ENCODE measurements at regions not wholly inside any gene's neighbourhood (a gene's known extent, or its start where the extent isn't known, plus 50 kb on each side); places are given as distances from the start of the nearest gene placed in this dataset.

- Mint-ChIP-seq H3K4me1 (ENCODE audit: low read depth in 2 of 2) (no peaks in the 10 kb centered on the region), H3K27ac (no peak overlapping the region), H3K4me3 (no peak overlapping the region), H3K36me3 (ENCODE audit: insufficient read depth) (no peaks in the 10 kb centered on the region), H3K9me3 (no peaks in the 10 kb centered on the region), H3K27me3 (peaks cover 33 to 35% of the 10 kb centered on the region in 2 donors)
- no peak for ATAC-seq (replicated peaks)
- no peak for DNase-seq
Measured at GRCh38 chr9:99282406-99282805, 60.3 kb downstream of the SEC61B start.

GRCh38 chr9:99285965-99286364 is 63.9 kb downstream of the SEC61B start:
- no peak for DNase-seq
- Mint-ChIP-seq H3K36me3 (ENCODE audit: insufficient read depth) (no peaks in the 10 kb centered on the region), H3K27ac (no peak overlapping the region), H3K9me3 (no peaks in the 10 kb centered on the region), H3K4me3 (no peak overlapping the region), H3K27me3 (peaks cover 41 to 60% of the 10 kb centered on the region in 2 donors), H3K4me1 (ENCODE audit: low read depth in 2 of 2) (no peaks in the 10 kb centered on the region)
- no peak for ATAC-seq (replicated peaks)

GRCh38 chr9:99286536-99286935 is 64.5 kb downstream of the SEC61B start:
- ATAC-seq (replicated peaks), result no peak
- Mint-ChIP-seq H3K4me3 (no peak overlapping the region), H3K36me3 (ENCODE audit: insufficient read depth) (no peaks in the 10 kb centered on the region), H3K27ac (no peak overlapping the region), H3K4me1 (ENCODE audit: low read depth in 2 of 2) (no peaks in the 10 kb centered on the region), H3K27me3 (peaks cover 41 to 60% of the 10 kb centered on the region in 2 donors), H3K9me3 (no peaks in the 10 kb centered on the region)
- no peak for DNase-seq

DNA sequence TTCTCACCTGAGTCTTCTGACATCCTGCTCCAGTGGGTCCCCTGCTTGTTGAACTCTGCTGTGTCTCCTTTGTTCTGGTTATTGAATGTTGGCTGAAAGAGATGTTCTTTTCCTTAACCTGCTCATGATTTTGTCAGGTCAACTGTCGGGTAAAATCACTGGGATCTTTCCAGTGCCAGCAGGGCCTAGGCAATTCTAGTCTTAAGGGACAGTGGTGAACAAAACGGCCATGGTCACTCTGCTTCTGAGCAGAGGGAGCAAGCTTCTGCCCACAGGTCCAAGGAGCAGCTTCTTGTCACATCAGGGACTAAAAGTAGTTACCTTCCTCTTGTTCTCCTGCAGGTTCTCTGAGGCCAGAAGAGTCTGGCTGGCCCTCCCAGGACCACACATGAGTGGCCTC is 65.6 kb downstream of the SEC61B start:
- Mint-ChIP-seq H3K27me3 (peaks cover 39 to 62% of the 10 kb centered on the region in 2 donors), H3K36me3 (ENCODE audit: insufficient read depth) (no peaks in the 10 kb centered on the region), H3K27ac (no peak overlapping the region), H3K4me3 (no peak overlapping the region), H3K9me3 (no peaks in the 10 kb centered on the region), H3K4me1 (ENCODE audit: low read depth in 2 of 2) (no peaks in the 10 kb centered on the region)
- ATAC-seq (replicated peaks) (no peak), DNase-seq (no peak)

DNA sequence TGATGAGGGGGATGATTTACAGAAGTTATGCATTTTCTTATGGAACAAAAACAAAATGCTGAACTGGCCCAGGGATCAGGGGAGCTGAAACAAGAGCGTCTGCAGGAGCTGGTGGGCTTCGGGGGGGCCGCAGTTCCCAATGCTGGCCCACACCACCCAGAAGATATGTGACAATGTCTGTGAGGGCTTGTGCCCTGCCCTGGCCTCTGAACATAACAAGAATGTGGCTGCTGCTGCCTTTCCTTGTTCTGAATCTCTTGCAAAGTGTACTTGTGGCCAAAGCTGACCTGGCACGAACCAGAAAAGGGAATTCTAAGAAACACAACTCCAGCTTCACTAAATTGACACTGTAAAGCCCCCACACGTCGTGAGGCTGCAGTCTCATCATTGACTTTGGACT is 66.7 kb downstream of the SEC61B start:
- Mint-ChIP-seq H3K27me3 (peaks cover 39 to 59% of the 10 kb centered on the region in 2 donors), H3K4me3 (no peak overlapping the region), H3K4me1 (ENCODE audit: low read depth in 2 of 2) (no peaks in the 10 kb centered on the region), H3K36me3 (ENCODE audit: insufficient read depth) (no peaks in the 10 kb centered on the region), H3K27ac (no peak overlapping the region), H3K9me3 (no peaks in the 10 kb centered on the region)
- ATAC-seq (replicated peaks) (no peak), DNase-seq (no peak)

- DNase-seq, result no peak
- H3K4me1 Mint-ChIP-seq (ENCODE audit: low read depth in 2 of 2), result no peaks in the 10 kb centered on the region
- no peak overlapping the region for H3K4me3 Mint-ChIP-seq
- no peaks in the 10 kb centered on the region for H3K36me3 Mint-ChIP-seq (ENCODE audit: insufficient read depth)
- no peak for ATAC-seq (replicated peaks)
- H3K27me3 Mint-ChIP-seq, result peaks cover 6 to 36% of the 10 kb centered on the region in 2 donors
- no peak overlapping the region for H3K27ac Mint-ChIP-seq
- no peaks in the 10 kb centered on the region for H3K9me3 Mint-ChIP-seq
Measured at GRCh38 chr9:99294850-99295461, 72.9 kb downstream of the SEC61B start.

DNA sequence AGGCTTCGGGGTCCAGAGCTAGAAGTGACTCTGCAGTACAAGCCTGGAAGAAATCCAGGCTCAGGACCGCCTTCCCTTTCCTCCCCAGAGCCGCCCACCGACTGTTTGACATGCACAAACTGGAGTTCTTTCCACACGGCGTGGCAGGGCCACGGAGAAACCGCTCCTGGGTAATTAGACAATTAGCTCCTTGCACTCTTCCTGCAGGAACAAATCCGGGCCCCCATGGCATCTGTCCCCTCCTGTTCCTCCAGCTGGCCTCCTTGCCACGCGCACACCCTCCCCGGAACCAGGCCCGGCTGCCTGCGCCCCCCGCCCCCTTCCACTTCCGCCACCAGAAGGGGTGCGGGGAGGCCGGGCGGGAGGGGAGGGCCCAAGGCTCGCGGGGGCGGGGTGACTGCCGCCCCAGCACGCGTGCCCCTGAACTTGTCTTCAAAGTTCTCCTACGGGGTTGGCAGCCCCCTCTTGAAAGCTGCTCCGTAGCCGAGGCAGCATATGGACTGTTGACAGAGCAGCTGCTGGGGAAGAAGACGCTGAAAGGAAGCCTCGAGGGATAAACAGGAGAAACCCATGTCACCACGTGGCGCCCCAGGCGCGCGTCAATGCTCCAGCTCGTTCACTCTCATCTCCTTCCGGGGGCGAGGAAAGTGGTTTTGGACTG is 74.3 kb downstream of the SEC61B start:
- peak; percentile 35 for ATAC-seq (replicated peaks)
- peak in 1 of 3 experiments; percentile 1 for DNase-seq
- no peak overlapping the region for H3K27ac Mint-ChIP-seq
- peaks cover 6 to 42% of the 10 kb centered on the region in 2 donors for H3K27me3 Mint-ChIP-seq
- H3K9me3 Mint-ChIP-seq, result no peaks in the 10 kb centered on the region
- no peaks in the 10 kb centered on the region for H3K4me1 Mint-ChIP-seq (ENCODE audit: low read depth in 2 of 2)
- H3K36me3 Mint-ChIP-seq (ENCODE audit: insufficient read depth), result no peaks in the 10 kb centered on the region
- H3K4me3 Mint-ChIP-seq, result no peak overlapping the region

- ATAC-seq (replicated peaks), result no peak
- no peak overlapping the region for H3K27ac Mint-ChIP-seq
- H3K4me3 Mint-ChIP-seq, result no peak overlapping the region
- H3K36me3 Mint-ChIP-seq (ENCODE audit: insufficient read depth), result no peaks in the 10 kb centered on the region
- H3K9me3 Mint-ChIP-seq, result no peaks in the 10 kb centered on the region
- DNase-seq, result no peak
- H3K27me3 Mint-ChIP-seq, result peaks cover 19 to 47% of the 10 kb centered on the region in 2 donors
- no peaks in the 10 kb centered on the region for H3K4me1 Mint-ChIP-seq (ENCODE audit: low read depth in 2 of 2)
Measured at GRCh38 chr9:99298614-99299013, 76.5 kb downstream of the SEC61B start.

- Mint-ChIP-seq H3K4me3 (no peak overlapping the region), H3K9me3 (no peaks in the 10 kb centered on the region), H3K27me3 (peaks cover 22 to 52% of the 10 kb centered on the region in 2 donors), H3K27ac (no peak overlapping the region), H3K36me3 (ENCODE audit: insufficient read depth) (no peaks in the 10 kb centered on the region), H3K4me1 (ENCODE audit: low read depth in 2 of 2) (no peaks in the 10 kb centered on the region)
- DNase-seq (no peak), ATAC-seq (replicated peaks) (no peak)
Measured at GRCh38 chr9:99299211-99300102, 77.4 kb downstream of the SEC61B start.

GRCh38 chr9:99300103-99300439 is 78.0 kb downstream of the SEC61B start:
- no peak overlapping the region for H3K4me3 Mint-ChIP-seq
- no peak overlapping the region for H3K27ac Mint-ChIP-seq
- no peaks in the 10 kb centered on the region for H3K9me3 Mint-ChIP-seq
- no peaks in the 10 kb centered on the region for H3K4me1 Mint-ChIP-seq (ENCODE audit: low read depth in 2 of 2)
- no peaks in the 10 kb centered on the region for H3K36me3 Mint-ChIP-seq (ENCODE audit: insufficient read depth)
- ATAC-seq (replicated peaks) (no peak), DNase-seq (no peak)
- H3K27me3 Mint-ChIP-seq, result peaks cover 22 to 53% of the 10 kb centered on the region in 2 donors

DNA sequence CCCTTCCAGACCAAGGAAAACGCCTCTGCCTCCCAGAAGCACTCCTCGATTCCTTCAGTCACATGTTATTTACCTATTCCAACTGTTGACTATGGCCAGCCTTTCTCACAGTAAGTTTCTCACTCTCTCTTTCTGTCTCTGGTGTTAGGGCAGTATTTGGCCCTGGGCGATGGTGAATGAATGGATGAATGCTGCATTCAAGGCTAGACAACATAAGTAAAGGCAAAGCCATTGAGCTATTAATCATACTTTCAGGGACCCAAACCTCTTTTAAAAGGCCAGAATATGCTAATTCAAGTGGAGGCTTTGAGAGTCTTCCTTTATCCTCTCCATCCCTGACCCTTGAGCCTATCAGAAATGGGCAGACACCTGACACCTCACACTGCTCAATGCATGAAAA is 78.5 kb downstream of the SEC61B start:
- Mint-ChIP-seq H3K36me3 (ENCODE audit: insufficient read depth) (no peaks in the 10 kb centered on the region), H3K4me1 (ENCODE audit: low read depth in 2 of 2) (no peaks in the 10 kb centered on the region), H3K9me3 (no peaks in the 10 kb centered on the region), H3K27me3 (peaks cover 27 to 58% of the 10 kb centered on the region in 2 donors), H3K4me3 (no peak overlapping the region), H3K27ac (no peak overlapping the region)
- no peak for ATAC-seq (replicated peaks)
- no peak for DNase-seq

GRCh38 chr9:99303177-99303576 is 81.1 kb downstream of the SEC61B start:
- no peak overlapping the region for H3K4me3 Mint-ChIP-seq
- DNase-seq (no peak), ATAC-seq (replicated peaks) (no peak)
- no peaks in the 10 kb centered on the region for H3K9me3 Mint-ChIP-seq
- H3K4me1 Mint-ChIP-seq (ENCODE audit: low read depth in 2 of 2), result no peaks in the 10 kb centered on the region
- H3K27me3 Mint-ChIP-seq, result peaks cover 39 to 71% of the 10 kb centered on the region in 2 donors
- no peaks in the 10 kb centered on the region for H3K36me3 Mint-ChIP-seq (ENCODE audit: insufficient read depth)
- no peak overlapping the region for H3K27ac Mint-ChIP-seq

DNA sequence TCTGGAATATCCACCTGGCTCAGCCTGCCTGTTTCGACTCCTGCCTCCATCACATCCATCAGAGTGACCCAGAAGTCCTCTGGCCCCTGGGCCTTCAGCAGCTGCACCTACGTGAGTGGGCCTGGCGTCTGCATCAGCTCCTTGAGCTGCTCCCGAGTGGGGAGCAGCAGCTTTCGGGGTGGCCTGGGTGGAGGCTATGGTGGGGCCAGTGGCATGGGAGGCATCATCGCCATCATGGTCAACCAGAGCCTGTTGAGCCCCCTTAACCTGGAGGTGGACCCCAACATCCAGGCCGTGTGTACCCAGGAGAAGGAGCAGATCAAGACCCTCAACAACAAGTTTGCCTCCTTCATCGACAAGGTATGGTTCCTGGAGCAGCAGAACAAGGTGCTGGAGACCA is 83.0 kb downstream of the SEC61B start:
- Mint-ChIP-seq H3K27ac (no peak overlapping the region), H3K36me3 (ENCODE audit: insufficient read depth) (no peaks in the 10 kb centered on the region), H3K9me3 (no peaks in the 10 kb centered on the region), H3K4me3 (no peak overlapping the region), H3K4me1 (ENCODE audit: low read depth in 2 of 2) (no peaks in the 10 kb centered on the region), H3K27me3 (peaks cover 52 to 86% of the 10 kb centered on the region in 2 donors)
- DNase-seq, result no peak
- ATAC-seq (replicated peaks), result no peak

Data from effector memory CD8-positive, alpha-beta T cell (primary cell).